ENCODE measurements at regions not wholly inside any gene's neighbourhood (a gene's known extent, or its start where the extent isn't known, plus 50 kb on each side); places are given as distances from the start of the nearest gene placed in this dataset.

- dilution Hi-C loops (cut with MboI; ENCODE audit: extremely low pct_ligation_motif_present, low sequenced_read_pairs): no loop called here
- no peak overlapping the region for H3K9ac ChIP-seq (replicated peaks; ENCODE audit: extremely low read depth, insufficient read depth, low read length)
- FAIRE-seq: no peak
Measured at GRCh38 chr20:9926476-9926875, 87.6 kb upstream of the PAK5 start.

More at GRCh38 chr20:9926476-9926875, 87.6 kb upstream of the PAK5 start:
- H3K9me1 ChIP-seq (replicated peaks; ENCODE audit: control insufficient read depth, extremely low read depth, insufficient read depth, low read length): no peaks in the 10 kb centered on the region
- H3K27ac ChIP-seq (ENCODE audit: insufficient read depth, low read depth, low read length): no peak overlapping the region
- no peak overlapping the region for H2AFZ ChIP-seq (ENCODE audit: low read depth, low read length)
- no TSS peak for BruUV-seq (replicated peaks)
- CTCF ChIA-PET: no interaction called here
- TF ChIP-seq POLR2A (IDR thresholded peaks at IDR 0.05; ENCODE audit: low read depth, low read length) (no peak), FOS (IDR thresholded peaks at IDR 0.05; ENCODE audit: borderline replicate concordance, insufficient read depth, low read length) (no peak), JUN (IDR thresholded peaks at IDR 0.05; ENCODE audit: borderline replicate concordance, insufficient read depth, insufficient read length, low read depth) (no peak), CTCF (IDR thresholded peaks at IDR 0.05; ENCODE audit: extremely low read depth in 1 of 2, insufficient read depth in 1 of 2, low read depth in 1 of 2, low read length in 2 of 2) (no peak), MYC (IDR thresholded peaks at IDR 0.05; ENCODE audit: low read depth, low read length) (no peak), GATA2 (IDR thresholded peaks at IDR 0.05; ENCODE audit: insufficient read depth, insufficient read length, low read depth, low read length) (no peak), MAX (IDR thresholded peaks at IDR 0.05; ENCODE audit: insufficient read depth, insufficient read length) (no peak), EZH2 (IDR thresholded peaks at IDR 0.05; ENCODE audit: borderline replicate concordance, low read depth, low read length, severe bottlenecking) (no peak), POLR2AphosphoS5 (IDR thresholded peaks at IDR 0.05; ENCODE audit: insufficient read depth, low read depth, low read length) (no peak)
- H3K79me2 ChIP-seq (ENCODE audit: control insufficient read depth, insufficient read depth, low read length): no peaks in the 10 kb centered on the region
- POLR2A ChIA-PET: no interaction called here
- no peaks in the 10 kb centered on the region for H3K9me3 ChIP-seq (replicated peaks; ENCODE audit: control insufficient read depth, insufficient read depth, low read length)
- H3K4me2 ChIP-seq (ENCODE audit: insufficient read depth, low read length): no peak overlapping the region
- no peaks in the 10 kb centered on the region for H3K4me1 ChIP-seq (ENCODE audit: control insufficient read depth, extremely low read depth, insufficient read depth, low read length)
- DNase-seq (ENCODE audit: low read depth, low spot score): no peak
- peaks cover 2 to 3% of the 10 kb centered on the region in 2 experiments for H3K27me3 ChIP-seq (ENCODE audit: control insufficient read depth in 2 of 2, insufficient read depth in 2 of 2, low read length in 2 of 2)
- intact Hi-C loops (cut with micrococcal nuclease): no loop called here
- H3K4me3 ChIP-seq (replicated peaks in 1 of 3; ENCODE audit: insufficient read depth in 1 of 3, low read depth in 1 of 3, low read length in 3 of 3): no peak overlapping the region
- no peaks in the 10 kb centered on the region for H3K36me3 ChIP-seq (ENCODE audit: control insufficient read depth in 2 of 2, extremely low read depth in 1 of 2, insufficient read depth in 2 of 2, low read length in 2 of 2)
- no peaks in the 10 kb centered on the region for H4K20me1 ChIP-seq (replicated peaks; ENCODE audit: control insufficient read depth, extremely low read depth, insufficient read depth, low read length)

Data from endothelial cell of umbilical vein (primary cell).